ENCODE measurements at regions not wholly inside any gene's neighbourhood (a gene's known extent, or its start where the extent isn't known, plus 50 kb on each side); places are given as distances from the start of the nearest gene placed in this dataset.

DNA sequence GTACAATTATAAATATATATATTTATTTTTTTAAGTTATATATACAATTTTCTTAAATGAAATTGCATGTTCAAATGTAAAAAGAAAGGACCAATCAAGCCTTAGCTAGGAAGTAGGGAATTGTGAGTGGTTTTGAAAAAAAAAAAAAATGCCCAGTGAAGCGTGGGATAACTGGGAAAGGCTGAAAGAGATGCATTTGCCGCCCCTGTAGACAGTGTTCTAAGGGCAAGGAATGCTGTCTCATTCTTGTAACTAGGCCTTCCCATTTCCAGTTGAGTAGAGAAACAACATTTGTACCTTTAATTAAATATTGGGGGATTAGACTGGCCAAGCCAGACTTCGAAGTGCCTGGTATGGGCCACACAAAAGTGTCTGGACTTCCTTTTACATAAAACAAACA is 430.1 kb upstream of the SLC35B3 start:
- TF ChIP-seq, protein P1, sequence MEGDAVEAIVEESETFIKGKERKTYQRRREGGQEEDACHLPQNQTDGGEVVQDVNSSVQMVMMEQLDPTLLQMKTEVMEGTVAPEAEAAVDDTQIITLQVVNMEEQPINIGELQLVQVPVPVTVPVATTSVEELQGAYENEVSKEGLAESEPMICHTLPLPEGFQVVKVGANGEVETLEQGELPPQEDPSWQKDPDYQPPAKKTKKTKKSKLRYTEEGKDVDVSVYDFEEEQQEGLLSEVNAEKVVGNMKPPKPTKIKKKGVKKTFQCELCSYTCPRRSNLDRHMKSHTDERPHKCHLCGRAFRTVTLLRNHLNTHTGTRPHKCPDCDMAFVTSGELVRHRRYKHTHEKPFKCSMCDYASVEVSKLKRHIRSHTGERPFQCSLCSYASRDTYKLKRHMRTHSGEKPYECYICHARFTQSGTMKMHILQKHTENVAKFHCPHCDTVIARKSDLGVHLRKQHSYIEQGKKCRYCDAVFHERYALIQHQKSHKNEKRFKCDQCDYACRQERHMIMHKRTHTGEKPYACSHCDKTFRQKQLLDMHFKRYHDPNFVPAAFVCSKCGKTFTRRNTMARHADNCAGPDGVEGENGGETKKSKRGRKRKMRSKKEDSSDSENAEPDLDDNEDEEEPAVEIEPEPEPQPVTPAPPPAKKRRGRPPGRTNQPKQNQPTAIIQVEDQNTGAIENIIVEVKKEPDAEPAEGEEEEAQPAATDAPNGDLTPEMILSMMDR (IDR thresholded peaks at IDR 0.05), result no peak
- no peak for TF ChIP-seq POLR2A (IDR thresholded peaks at IDR 0.05)

All from uterus (tissue), 2 donors.